M059J (cell line): ENCODE measurements at regions not wholly inside any gene's neighbourhood (a gene's known extent, or its start where the extent isn't known, plus 50 kb on each side); places are given as distances from the start of the nearest gene placed in this dataset.
"Not testable (repeated sequence)": the region's sequence is repeated elsewhere in the genome, so short reads cannot be mapped to it uniquely, and the experiment has no call there.

ENCODE experiments used
- DNase-seq: peaks from one replicate; pipeline ENCODE4 v3.0.0-alpha.2; 2012; ENCODE audit warnings: low read depth

DNA sequence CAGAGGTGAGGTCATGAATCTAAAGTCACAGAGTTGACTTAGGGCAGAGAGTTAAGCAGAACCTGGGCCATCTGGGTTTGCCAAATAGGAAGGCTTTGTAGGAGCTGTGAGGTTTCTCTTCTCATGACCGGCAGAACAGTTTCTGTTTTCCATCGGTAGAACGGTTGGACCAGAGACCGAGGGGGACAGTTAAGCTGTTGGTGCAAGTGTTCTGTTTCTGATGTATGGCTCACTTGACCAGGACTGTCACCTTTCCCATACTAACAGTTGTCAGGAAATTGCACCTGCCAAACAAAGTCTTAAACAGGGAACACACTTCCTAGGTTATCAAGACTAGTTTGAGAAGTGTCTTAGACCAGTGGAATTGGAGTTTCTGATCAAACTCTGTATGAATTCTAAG is 158.3 kb downstream of the PDCD6IP start:
- no peak for DNase-seq

DNA sequence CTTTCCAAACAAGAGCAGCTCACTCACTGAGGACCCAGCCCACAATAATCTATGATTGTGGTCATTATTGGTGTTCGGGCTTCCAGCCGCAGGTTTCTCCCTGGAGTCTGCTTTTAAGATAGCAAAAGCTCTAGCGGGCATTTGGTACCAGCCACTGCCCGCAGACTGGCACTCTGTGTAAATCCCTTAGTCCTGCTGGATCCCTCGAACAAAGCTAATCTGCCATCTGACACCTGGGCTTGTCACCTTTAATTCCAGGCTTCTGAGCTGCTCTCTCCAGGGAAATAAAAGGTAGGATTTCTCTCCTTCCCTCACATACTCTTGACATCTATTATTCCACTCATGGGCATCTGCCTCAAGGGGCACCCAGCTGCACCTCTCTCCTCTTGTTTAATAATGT is 158.7 kb downstream of the PDCD6IP start:
- no peak for DNase-seq

DNA sequence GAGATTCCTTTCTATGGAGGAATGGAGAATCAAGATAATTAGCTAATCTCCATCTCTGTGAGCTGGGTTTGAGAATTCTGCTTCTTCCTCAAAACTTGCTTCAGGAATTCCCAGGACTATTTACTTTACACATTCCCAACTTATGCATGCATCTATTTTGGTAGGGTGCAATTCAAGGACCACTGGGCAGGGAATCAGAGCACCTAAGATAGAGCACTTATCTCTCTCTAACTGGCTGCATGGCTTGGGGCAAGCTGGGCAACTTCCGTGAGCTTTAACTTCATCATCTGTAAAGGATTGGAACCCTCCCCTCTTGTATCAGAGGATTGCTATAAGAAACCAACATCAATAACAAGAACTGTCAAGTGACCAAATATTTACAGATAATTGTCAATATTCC is 160.2 kb downstream of the PDCD6IP start:
- DNase-seq = no peak

DNA sequence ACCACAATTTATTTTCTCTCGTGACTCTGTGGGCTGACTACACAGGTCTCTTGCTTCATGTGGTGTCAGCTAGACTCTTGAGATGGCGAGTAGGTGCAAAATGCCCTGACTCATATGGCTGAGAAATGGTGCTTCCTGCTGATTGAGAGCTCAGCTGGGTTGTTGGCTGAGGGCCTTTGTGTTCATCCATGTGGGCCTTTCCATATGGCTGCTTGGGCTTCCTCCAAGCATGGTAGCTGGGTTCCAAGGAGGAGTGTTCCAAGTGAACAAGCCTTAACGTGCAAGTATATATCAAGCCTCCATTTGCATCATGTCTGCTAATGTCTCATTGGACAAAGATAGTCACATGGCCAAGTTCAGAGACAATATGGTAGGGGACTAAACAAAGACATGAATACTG is 164.0 kb downstream of the PDCD6IP start:
- no peak for DNase-seq

DNA sequence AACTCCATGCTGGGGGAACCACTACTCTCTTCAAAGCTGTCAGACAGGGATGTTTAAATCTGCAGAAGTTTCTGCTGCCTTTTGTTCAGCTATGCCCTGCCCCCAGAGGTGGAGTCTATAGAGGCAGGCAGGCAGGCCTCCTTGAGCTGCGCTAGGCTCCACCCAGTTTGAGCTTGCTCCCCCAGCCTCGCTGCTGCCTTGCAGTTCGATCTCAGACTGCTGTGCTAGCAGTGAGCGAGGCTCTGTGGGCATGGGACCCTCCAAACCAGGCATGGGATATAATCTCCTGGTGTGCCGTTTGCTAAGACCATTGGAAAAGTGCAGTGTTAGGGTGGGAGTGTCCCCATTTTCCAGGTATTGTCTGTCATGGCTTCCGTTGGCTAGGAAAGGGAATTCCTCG is 171.8 kb downstream of the PDCD6IP start:
- not testable (repeated sequence) for DNase-seq

DNA sequence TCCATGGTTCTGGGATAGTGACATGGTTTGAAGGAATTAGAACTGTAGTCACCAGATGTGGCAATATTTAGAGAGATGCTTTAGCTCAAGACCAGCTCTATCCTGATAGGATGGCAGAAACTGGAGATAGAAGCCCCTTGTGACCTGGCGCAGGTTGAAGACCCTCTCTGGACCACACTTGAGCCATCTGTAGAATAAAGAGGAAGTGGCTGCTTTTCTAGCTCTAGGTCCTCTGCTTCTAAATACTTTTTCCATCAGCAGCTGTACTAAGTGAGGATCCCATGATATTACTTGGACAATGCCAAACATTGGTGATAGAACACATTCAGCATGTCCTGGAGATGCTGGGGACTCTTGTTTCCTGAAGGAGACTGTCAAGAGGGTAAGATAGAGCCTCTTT is 172.6 kb downstream of the PDCD6IP start:
- no peak for DNase-seq

GRCh38 chr3:33975463-33975862 is 177.0 kb downstream of the PDCD6IP start:
- no peak for DNase-seq

DNA sequence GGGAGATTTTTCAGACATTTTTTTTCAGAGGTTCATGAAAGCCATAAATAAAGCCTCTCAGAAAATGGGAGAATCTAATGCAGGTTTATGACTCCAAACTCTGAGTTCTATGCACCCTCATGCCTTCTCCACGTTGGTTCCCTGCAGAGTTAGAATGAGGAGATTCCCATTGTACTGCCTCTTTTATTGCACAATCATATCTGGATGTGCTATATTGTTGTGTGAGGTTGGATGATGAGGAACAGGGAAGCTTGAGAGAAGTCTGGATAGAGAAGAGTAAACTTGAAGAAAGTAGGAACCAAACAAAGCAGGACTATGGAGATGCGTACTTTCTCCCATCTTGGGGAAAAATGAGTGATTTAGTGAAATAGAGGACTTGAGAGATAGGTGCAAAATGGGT is 178.8 kb downstream of the PDCD6IP start:
- no peak for DNase-seq

- DNase-seq = peak; percentile 51
These were observed 181.8 kb downstream of the PDCD6IP start for GRCh38 chr3:33980252-33980651.

DNA sequence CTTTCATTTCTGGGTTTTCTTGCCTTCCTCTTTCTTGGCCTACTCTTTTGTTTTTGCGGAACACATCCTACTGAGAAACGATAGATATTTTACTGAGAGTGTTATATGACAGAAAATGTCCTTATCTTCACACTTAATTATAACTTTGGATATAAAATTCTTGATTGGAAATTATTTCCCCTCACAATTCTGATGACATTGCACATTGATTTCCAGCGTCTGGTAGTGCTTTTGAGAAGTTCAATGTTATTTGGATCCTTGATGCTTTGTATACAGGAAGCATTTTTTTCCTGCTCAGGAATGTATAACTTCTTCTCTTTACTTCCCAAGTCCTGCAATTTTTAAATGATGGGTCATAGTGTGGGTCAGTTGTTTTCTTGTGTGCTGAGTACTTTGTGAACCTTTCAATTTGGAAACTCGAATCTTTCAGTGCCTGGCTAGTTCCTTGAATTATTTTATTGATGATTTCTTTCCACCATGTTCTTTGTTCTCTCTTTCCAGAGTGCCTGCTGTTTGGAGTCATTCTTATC is 183.9 kb downstream of the PDCD6IP start:
- no peak for DNase-seq

- not testable (repeated sequence) for DNase-seq
These were observed 184.5 kb downstream of the PDCD6IP start for GRCh38 chr3:33982949-33983348.

GRCh38 chr3:33989229-33989628 is 190.8 kb downstream of the PDCD6IP start:
- DNase-seq = no peak

- no peak for DNase-seq
These were observed 193.2 kb downstream of the PDCD6IP start for GRCh38 chr3:33991673-33992072.

GRCh38 chr3:33993631-33994030 is 195.2 kb downstream of the PDCD6IP start:
- DNase-seq = no peak

DNA sequence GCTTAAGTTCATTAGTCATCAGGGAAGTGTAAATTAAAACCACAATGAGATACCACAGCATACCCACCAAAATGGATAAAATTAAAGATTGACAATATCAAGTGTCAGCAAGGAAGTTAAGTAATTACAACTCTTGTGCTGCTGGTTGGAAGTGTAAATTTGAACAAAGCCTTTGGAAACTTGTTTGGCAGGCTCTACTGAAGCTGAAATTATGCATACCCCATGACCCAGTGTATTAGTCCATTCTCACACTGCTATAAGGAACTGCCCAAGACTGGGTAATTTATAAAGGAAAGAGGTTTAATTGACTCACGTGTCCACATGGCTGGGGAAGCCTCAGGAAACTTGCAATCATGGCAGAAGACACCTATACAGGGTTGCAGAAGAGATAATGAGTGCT is 196.1 kb downstream of the PDCD6IP start:
- no peak for DNase-seq

GRCh38 chr3:34000301-34000700 is 201.9 kb downstream of the PDCD6IP start:
- DNase-seq = no peak

GRCh38 chr3:34001022-34001421 is 202.6 kb downstream of the PDCD6IP start:
- DNase-seq = no peak

- DNase-seq = peak; percentile 20
These were observed 203.6 kb downstream of the PDCD6IP start for GRCh38 chr3:34001990-34002389.

DNA sequence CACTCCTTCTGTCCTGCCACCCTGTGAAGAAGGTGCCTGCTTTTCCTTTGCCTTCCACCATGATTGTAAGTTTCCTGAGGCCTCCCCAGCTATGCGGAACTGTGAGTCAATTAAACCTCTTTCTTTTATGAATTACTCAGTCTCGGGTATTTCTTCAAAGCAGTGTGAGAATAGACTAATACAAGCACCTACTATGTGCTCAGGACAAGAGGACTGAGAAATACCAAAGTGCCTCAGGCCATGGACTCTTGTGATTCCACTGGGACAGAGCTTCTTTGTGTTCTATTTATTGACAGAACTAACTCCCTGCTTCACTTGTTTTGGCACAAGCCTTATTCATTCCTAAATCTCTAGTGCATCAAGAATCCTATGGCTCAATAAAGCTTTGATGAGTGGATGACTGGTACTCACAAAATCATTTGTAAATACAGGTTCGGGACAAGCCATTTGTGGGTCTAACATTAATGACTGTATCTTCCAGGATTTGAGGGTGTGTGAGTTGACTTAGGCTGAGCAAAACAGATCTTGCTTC is 204.2 kb downstream of the PDCD6IP start:
- no peak for DNase-seq

GRCh38 chr3:34005886-34006285 is 207.5 kb downstream of the PDCD6IP start:
- DNase-seq = peak; percentile 64

GRCh38 chr3:34008191-34008590 is 209.8 kb downstream of the PDCD6IP start:
- no peak for DNase-seq

GRCh38 chr3:34008836-34009809 is 210.7 kb downstream of the PDCD6IP start:
- DNase-seq = no peak
